HG03575 (cell line): ENCODE measurements at regions not wholly inside any gene's neighbourhood (a gene's known extent, or its start where the extent isn't known, plus 50 kb on each side); places are given as distances from the start of the nearest gene placed in this dataset.

Experiments used
- ATAC-seq: cut with Tn5 transposase; IDR thresholded peaks from one replicate; pipeline ENCODE4 v1.9.1; 2021; ENCODE audit not compliant: unreplicated experiment, insufficient number of reproducible peaks, low FRiP score; ENCODE audit errors: extremely low read depth

DNA sequence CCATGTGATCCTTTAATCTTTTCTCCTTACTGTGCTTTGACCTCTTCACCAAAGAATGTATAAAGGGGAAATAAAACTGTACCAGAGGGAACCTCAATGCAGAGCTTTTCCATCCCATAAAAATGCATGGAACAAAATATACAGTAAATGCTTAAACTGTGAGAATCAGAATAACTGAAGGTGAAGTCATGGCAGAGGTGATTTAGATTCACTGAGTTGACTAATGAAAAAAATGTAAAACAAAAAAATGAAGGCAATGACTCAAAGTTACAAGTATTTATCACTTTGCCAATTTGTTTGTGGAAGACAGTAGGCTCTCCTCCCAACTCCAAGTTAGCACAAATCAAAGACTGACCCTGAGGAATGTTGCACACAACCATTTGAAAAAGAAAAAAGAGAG, 1331.6 kb upstream of the SORCS1 start:
- no peak for ATAC-seq

DNA sequence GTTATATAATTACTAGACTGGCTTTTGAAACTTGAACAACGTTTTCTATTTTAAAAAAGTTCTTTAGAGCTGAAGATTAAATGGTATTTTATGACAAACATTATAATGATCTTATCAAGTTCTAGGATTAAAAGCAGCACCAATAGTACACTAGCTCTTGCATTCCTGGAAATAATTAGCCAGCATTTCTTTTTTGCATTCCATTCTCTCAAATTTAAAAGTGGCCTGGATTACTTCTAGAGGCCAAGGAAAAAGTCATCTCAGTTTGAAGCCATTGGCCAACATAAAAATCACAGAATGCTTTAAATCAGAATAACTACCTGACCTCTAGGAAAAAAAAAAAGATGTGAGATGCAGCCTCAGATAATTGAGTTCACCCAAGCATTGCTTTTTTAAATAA, 1326.4 kb upstream of the SORCS1 start:
- ATAC-seq: no peak

DNA sequence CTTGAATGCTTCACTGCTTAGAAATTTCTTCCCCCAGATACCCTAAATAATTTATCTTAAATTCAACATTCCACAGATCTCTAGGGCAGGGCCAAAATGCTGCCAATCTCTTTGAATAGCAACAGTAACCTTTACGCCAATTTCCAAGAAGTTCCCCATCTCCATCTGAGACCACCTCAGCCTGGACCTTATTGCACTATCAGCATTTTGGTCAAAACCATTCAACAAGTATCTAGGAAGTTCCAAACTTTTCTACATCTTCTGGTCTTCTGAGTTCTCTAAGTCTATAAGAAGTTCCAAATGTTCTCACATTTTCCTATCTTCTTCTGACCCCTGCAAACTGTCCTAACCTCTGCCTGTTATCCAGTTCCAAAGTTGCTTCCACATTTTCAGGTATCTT, 1306.9 kb upstream of the SORCS1 start:
- no peak for ATAC-seq

DNA sequence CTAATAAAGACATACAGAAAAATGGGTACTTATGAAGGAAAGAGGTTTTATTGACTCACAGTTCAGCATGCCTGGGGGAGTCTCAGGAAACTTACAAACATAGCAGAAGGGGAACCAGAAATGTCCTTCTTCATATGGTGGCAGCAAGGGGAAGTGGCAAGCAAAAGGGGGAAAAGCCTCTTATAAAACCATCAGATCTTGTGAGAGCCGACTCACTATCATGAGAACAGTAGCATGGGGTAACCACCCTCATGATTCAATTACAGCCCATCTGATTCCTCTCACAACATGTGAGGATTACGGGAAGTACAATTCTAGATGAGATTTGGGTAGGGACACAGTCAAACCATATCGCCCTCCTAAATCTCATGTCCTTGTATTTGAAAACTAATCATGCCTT, 1305.4 kb upstream of the SORCS1 start:
- ATAC-seq: no peak

DNA sequence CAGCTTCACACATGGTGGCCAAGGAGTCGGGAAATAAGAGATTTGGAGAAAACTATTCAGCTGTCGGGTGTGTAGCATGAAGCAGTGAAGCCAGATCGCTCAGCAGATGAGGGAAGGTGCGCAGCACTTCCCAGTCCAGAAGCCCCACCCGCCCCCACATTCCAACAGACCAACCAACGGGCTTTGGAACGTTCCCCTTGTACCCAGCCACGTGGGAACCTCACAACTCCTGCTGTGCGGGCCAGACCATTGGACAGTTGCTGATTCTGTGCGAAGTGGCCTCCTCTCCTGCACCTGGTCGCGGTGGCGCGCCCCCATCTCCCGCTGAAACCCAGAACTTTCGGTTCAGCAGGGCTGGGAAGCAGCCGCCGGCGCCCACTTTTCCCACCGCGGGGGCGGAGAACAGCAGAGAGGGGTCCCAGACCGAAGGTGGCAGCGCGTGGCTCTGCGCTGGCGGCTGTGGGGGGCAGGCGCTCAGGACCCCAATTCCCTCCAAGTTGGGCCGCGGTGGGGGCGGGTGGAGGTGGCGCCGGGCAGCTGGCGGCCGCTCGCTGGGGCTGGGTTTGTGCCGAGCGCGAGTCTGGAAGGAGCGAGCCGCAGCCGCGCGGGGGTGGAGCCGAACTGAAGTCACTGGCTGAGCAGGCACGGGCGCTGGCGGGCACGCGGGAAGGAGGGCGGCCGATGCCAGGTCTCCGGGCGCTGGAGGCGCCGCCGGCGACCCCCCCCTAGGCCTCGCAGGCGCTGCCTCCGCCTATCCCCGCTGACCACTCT, 1301.5 kb upstream of the SORCS1 start:
- ATAC-seq: no peak

DNA sequence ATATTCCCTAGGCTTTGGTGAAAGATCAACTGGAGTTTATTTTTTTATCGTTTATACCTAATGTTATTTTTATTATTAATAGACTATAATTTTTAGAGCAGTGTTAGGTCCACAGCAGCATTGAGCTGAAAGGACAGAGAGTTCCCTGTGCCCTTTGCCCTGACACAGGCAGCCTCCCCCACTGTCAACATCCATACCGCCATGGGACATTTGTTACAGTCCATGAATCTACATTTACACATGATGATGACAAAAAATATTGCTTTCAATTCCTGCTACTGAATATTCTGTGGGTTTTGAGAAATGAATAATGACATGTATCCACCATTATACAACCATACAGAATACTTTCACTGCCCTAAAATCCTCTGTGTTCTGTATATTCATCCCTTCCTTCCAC, 1297.5 kb upstream of the SORCS1 start:
- no peak for ATAC-seq

DNA sequence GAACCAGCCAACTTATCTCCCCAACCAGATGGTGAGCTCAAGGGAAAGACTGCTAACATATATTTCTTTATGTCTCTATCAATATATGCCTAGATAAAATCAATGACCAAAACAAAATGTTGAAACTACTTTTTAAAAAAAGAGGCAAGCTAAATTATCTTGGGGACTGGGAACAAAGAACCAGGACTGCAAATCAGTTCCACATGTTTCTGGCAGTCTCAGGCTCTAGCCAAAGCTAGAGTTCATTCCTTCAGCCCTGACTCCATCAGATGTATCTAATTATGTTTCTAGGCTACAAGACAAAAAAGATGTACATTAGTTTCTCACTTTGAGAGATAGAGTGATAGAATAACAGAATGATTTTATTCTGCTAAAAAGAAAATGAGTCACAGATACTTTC, 1290.3 kb upstream of the SORCS1 start:
- no peak for ATAC-seq

DNA sequence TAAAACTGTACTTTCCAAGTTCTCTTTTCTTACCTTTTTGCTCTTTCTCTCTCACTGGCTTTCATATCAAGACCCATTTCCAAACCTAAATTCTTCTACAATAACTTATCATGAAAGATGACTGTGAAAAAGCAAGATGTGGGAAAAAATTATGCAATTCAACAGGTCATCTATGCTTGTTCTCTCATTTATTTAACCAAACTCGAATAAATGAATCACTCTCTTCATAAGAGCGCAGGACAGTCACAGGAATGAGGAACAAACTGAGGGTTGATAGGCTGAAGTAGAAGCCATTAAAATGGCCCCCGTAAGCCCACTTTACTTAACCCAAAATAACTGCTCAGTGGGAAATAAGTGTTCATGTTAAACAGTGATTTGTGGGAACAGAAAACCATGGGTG, 1289.7 kb upstream of the SORCS1 start:
- no peak for ATAC-seq

DNA sequence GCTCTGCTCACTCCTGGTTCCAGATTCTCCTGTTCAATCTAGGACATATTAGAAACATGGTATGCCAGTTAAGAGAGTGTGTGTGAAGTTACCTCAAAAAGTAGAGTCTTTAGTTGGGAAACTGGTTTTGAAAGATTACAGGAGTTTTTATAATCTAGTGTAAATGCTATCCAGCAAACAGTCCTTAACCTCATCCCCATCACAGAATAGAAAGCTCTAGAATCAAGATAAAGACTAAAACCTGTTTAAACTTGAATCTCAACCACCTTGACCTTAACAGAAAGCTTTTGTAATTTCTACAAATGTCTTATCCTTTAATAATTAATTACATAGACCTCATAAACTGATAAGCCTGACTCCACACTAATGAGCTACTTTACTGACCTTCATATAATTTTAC, 1288.7 kb upstream of the SORCS1 start:
- ATAC-seq: no peak

DNA sequence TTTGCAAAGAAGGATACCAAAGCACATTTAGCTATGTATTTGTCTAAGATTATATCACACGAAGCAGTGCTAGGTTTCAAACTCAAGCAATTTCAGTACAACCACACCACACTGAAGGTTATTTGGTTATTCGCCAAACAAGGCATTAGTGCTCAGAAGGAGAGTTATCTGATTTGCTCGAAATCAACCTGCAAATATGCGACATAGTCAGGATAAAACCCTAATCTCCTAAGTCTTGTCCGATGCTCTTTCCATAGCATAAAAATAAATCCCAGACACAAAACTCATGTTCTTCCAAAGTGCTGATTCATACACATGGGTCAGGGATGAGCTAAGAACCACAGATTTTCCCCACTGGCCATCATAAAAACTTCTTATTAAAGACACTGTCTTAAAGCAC, 1288.0 kb upstream of the SORCS1 start:
- no peak for ATAC-seq

DNA sequence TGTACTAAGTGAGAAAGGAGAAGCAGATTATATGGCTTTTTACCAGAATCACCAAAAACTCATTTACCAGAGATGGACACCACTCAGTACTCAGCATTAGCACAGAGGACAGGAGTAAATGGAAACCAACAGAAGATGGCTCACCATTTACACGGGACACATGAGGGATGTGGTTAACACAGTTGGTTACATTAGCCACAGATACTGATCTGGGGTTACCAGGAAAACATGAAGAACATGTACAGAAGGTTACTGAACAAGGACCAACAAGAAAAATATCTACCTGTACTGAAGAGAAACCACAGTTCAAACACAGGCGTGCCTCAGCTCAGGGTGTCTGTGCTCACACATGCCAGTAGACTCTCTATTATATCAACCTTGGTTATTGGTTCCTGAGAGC, 1285.8 kb upstream of the SORCS1 start:
- no peak for ATAC-seq

DNA sequence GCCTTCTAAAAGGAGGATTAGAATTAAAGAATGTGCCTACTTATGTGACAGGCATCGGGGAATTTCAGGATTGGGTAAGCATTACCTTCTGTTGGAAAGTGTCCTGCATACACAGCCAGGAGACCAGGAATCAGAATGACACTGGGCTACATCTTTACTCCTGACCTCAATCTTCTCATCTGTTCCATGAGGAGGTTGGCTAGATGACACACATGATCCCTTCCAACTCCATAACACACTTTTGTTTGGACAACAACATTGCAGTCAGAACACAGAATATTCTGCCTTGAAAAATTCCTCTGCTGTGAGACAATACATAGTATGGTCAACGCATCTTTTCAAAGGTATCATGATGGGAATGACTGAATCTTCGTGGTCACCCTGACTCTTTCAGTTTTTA, 1281.2 kb upstream of the SORCS1 start:
- no peak for ATAC-seq

DNA sequence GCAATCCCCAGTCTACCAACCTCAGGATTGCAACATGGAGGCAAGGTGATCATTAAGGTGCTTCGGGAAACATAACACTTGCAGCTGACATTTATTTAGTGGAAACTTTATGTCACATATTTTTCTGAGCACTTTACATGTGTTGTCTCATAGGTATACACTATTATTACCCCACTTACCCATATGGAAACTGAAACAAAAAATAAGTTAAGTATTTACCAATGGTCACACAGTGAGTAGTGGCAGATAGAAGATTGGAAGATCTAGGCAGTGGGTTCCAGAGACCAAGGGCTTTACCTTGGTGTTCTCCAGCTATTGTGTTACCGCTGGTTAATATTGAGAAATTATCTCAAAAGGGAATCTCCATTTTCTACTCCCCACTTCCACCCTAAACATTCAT, 1279.1 kb upstream of the SORCS1 start:
- ATAC-seq: no peak

DNA sequence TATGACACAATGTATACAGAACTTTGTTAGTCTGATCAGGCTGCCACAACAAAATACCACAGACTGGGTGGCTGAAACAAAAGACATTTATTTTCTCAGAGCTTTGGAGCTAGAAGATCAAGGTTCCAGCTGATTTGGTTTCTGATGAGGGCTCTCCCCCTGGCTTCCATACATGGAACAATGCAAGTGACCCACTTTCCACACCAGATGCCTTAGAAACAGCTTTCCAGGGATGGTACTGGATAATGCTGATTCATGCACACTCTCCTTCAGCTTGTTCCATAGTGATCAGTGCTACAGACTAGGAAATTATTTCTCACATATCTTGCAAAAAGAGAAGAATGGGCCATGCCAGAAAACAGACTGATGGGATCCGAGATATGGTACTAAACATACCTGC, 1274.9 kb upstream of the SORCS1 start:
- no peak for ATAC-seq

DNA sequence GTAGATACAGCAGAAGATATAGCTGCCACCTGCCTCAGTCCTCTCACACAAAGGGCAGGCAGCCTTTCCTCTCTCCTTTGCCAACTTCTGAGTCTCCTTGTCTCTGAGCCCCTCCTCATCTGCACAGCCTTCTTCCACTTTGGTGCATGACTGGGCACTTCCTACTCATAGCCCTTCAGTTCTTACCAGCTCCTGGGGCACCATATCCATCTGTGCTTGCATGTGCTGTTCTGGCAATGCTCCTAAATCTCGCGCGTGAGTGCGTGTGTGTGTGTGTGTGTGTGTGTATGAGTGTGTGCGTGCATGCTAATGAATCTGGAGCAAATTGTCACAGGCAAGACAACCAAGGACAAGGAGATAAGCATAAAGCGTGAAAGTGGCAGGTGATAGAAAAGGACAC, 1271.6 kb upstream of the SORCS1 start:
- no peak for ATAC-seq

DNA sequence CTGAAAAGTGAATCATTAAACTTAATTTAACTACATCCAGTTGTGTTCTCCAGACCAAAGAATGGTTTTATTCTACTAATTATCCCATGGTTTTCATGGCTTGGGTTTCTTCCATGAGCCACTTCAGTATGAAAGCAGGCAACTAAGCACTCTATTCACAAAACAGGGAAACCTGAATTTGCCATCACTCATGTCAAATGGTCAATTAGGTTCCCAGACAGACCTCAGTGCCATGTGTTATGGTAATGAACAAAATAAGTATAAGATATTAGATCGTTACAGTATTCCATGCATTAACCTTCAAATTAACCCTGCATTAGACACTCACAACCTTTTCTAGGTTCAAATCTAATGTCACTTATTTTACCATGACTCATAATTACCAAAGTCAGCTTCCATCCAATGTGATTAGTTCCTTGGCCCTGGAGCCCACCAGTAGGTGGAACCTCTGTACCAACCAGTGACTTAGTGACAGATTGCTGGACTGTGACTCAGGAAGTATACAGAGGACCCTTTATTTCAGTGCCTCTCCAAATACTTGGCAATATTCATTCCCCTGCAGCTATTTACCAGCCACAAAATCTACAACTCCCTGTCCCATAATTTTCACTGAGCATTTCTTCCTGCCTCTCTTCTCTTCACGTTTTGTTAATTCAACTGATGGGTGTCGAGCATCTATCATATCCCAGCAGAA, 1270.2 kb upstream of the SORCS1 start:
- ATAC-seq: no peak

DNA sequence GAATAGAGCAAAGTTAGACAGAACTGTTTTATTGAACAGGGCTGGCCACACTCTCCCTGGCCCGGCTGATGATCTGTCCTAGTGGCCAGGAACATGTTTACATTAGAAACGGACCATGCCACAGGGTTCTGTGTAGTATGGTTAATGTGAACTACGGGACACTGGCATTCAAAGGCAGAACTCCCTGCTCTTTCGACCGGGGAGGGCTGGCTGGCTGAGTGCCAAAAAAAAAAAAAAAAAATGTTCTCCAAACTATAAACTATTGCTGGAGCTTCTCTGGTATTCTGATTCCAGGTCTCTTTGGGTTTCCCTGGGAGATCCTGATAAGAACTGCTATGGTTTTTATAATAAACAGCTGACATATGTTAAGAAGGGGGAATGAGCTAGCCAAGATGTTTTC, 1262.6 kb upstream of the SORCS1 start:
- ATAC-seq: no peak

DNA sequence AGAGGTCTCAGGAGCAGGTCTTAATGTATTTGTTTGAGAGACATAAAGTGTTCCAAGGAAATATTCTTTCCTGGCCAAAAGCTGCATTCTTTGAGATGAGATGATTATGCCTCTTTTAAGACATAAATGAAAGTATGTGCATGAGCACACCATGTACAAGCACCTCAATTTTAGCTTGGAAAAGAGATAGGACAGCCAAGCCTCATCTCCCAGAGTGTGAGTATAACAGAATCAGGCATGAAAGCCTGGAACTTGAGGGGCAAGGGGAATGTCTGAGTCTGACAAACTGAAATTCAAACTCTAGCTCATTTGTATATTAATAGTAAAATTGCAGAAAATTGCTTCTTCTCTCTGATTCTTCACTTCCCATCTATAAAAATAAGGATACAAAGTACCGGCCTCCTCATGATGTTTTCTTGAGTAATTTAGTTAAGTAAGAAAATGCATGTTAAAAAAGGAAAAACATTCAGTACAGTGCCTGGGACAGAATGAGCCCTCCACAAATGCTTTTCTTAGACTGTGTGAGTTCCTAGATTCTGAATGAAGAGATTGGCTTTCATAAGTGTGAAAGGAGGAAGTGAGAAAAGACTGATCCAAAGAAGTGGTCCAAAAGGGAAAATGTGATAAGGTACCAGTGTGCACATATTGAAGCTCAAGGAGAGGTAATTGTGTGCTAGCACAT, 1260.9 kb upstream of the SORCS1 start:
- no peak for ATAC-seq

DNA sequence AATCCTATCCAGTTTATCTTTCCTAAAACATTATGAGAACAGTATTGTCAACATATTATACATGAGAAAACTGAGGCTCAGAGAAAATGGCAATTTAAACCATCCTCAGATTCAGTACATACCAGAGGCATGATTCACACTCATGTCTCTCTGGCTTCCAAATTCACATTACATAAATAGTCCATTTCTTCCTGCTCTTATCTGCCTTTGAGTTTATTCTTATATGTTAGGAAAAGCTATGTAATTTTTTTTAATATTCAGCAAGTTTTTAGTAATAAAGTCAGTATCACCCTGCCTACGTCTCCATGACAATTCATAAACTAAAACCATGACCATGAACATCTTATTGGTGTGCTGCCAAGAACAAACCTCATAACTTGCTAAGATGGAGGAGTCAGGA, 1260.2 kb upstream of the SORCS1 start:
- ATAC-seq: no peak

DNA sequence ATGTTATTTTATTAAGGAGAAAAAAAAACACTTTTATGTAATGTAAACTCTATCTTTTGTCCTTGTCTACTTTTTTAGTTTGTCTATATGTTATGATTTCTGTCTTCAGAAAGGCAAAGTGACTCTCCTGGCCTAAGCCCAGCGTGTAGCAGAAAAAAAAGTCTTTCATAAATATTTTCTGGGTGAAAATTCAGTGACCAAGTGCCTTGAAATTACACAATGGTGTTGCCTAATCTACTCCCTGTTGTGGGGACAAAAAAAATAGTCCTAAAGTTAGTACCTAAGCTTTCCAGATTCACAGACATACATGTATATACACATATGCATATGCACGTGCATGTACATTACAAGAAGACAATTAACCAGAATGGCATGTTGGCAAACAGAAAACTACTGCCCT, 1257.8 kb upstream of the SORCS1 start:
- ATAC-seq: no peak
